ENCODE measurements at regions not wholly inside any gene's neighbourhood (a gene's known extent, or its start where the extent isn't known, plus 50 kb on each side); places are given as distances from the start of the nearest gene placed in this dataset.

- Histone ChIP-seq H3K79me2 (ENCODE audit: insufficient read depth, low read depth, low read length) (no peaks in the 10 kb centered on the region), H3K9me3 (ENCODE audit: low read length) (no peaks in the 10 kb centered on the region), H3K4me3 (ENCODE audit: low read depth, low read length, poor library complexity, severe bottlenecking) (no peak overlapping the region), H3K4me2 (ENCODE audit: low read length) (no peak overlapping the region), H4K20me1 (ENCODE audit: insufficient read depth, low read length) (no peaks in the 10 kb centered on the region), H2AFZ (ENCODE audit: low read length) (peak overlapping the region; percentile 74), H3K4me1 (ENCODE audit: insufficient read depth, low read length, poor library complexity, severe bottlenecking) (peaks cover 12% of the 10 kb centered on the region), H3K9me2 (ENCODE audit: insufficient read depth, low read length) (0 out of 2 replicates have a peak, but pooled peaks cover 3% of the 10 kb centered on the region), H3K36me3 (ENCODE audit: insufficient read depth, low read length) (no peaks in the 10 kb centered on the region), H3K27ac (ENCODE audit: low read depth, low read length, poor library complexity, severe bottlenecking) (no peak overlapping the region)
- intact Hi-C loops (cut with micrococcal nuclease; ENCODE audit: unreplicated experiment): no loop called here
- TF ChIP-seq CTCF (conservative IDR thresholded peaks at IDR 0.05; ENCODE audit: low read length) (no peak), EZH2phosphoT487 (IDR thresholded peaks at IDR 0.05; ENCODE audit: borderline replicate concordance, low read depth, low read length) (no peak)
- ChIA-PET CTCF (ENCODE audit: unreplicated experiment) (no interaction called here), POLR2A (interaction anchor here (0.7 kb wide), 1 partner anchor 63 kb away, joined by 8 read pairs; no protein-coding TSS in a partner anchor)
- no TSS peak for BruUV-seq (replicated peaks)
- DNase-seq (ENCODE audit: low spot score): no peak
These were observed 255.4 kb downstream of the COG6 start for GRCh38 chr13:39910833-39911232.

- H3K4me1 ChIP-seq (ENCODE audit: insufficient read depth, low read length, poor library complexity, severe bottlenecking): peaks cover 12% of the 10 kb centered on the region
- ChIA-PET POLR2A (interaction anchor here (0.6 kb wide), 1 partner anchor 30 kb away, joined by 3 read pairs; no protein-coding TSS in a partner anchor), CTCF (ENCODE audit: unreplicated experiment) (no interaction called here)
- H4K20me1 ChIP-seq (ENCODE audit: insufficient read depth, low read length): no peaks in the 10 kb centered on the region
- H3K9me3 ChIP-seq (ENCODE audit: low read length): no peaks in the 10 kb centered on the region
- TF ChIP-seq CTCF (conservative IDR thresholded peaks at IDR 0.05; ENCODE audit: low read length) (no peak), EZH2phosphoT487 (IDR thresholded peaks at IDR 0.05; ENCODE audit: borderline replicate concordance, low read depth, low read length) (no peak)
- H3K27ac ChIP-seq (ENCODE audit: low read depth, low read length, poor library complexity, severe bottlenecking): no peak overlapping the region
- DNase-seq (ENCODE audit: low spot score): no peak
- H3K79me2 ChIP-seq (ENCODE audit: insufficient read depth, low read depth, low read length): no peaks in the 10 kb centered on the region
- H3K9me2 ChIP-seq (ENCODE audit: insufficient read depth, low read length): 0 out of 2 replicates have a peak, but pooled peaks cover 3% of the 10 kb centered on the region
- H3K36me3 ChIP-seq (ENCODE audit: insufficient read depth, low read length): no peaks in the 10 kb centered on the region
- no TSS peak for BruUV-seq (replicated peaks)
- H3K4me3 ChIP-seq (ENCODE audit: low read depth, low read length, poor library complexity, severe bottlenecking): no peak overlapping the region
- intact Hi-C loops (cut with micrococcal nuclease; ENCODE audit: unreplicated experiment): no loop called here
- no peak overlapping the region for H2AFZ ChIP-seq (ENCODE audit: low read length)
- no peak overlapping the region for H3K4me2 ChIP-seq (ENCODE audit: low read length)
These were observed 257.9 kb downstream of the COG6 start for GRCh38 chr13:39913339-39913738.

- Histone ChIP-seq H3K9me3 (ENCODE audit: low read length) (no peaks in the 10 kb centered on the region), H3K36me3 (ENCODE audit: insufficient read depth, low read length) (no peaks in the 10 kb centered on the region), H3K4me1 (ENCODE audit: insufficient read depth, low read length, poor library complexity, severe bottlenecking) (peaks cover 12% of the 10 kb centered on the region), H3K27ac (ENCODE audit: low read depth, low read length, poor library complexity, severe bottlenecking) (no peak overlapping the region), H3K79me2 (ENCODE audit: insufficient read depth, low read depth, low read length) (no peaks in the 10 kb centered on the region), H4K20me1 (ENCODE audit: insufficient read depth, low read length) (no peaks in the 10 kb centered on the region), H3K4me2 (ENCODE audit: low read length) (no peak overlapping the region), H3K4me3 (ENCODE audit: low read depth, low read length, poor library complexity, severe bottlenecking) (no peak overlapping the region), H3K9me2 (ENCODE audit: insufficient read depth, low read length) (0 out of 2 replicates have a peak, but pooled peaks cover 3% of the 10 kb centered on the region), H2AFZ (ENCODE audit: low read length) (no peak overlapping the region)
- CTCF ChIA-PET (ENCODE audit: unreplicated experiment): no interaction called here
- no peak for TF ChIP-seq EZH2phosphoT487 (IDR thresholded peaks at IDR 0.05; ENCODE audit: borderline replicate concordance, low read depth, low read length)
- TF ChIP-seq CTCF (conservative IDR thresholded peaks at IDR 0.05; ENCODE audit: low read length): no peak
- intact Hi-C loops (cut with micrococcal nuclease; ENCODE audit: unreplicated experiment): no loop called here
- BruUV-seq (replicated peaks): no TSS peak
- no peak for DNase-seq (ENCODE audit: low spot score)
- POLR2A ChIA-PET: no interaction called here
These were observed 258.5 kb downstream of the COG6 start for GRCh38 chr13:39913928-39914327.
